HEK293 (cell line): ENCODE measurements at regions not wholly inside any gene's neighbourhood (a gene's known extent, or its start where the extent isn't known, plus 50 kb on each side); places are given as distances from the start of the nearest gene placed in this dataset.

Experiments
- MEIS1 ChIP-seq: sonication (generic); formaldehyde crosslinking; IDR thresholded peaks from 2 replicates; pipeline ENCODE4 v1.8.1; 2022; ENCODE audit warnings: missing genetic modification reagents, mild to moderate bottlenecking, borderline replicate concordance
- TCF7L2 ChIP-seq: IDR thresholded peaks from 2 replicates; pipeline ENCODE4 v1.6.1; 2011; ENCODE audit warnings: low read depth, mild to moderate bottlenecking, inconsistent platforms, low read length, moderate library complexity, borderline replicate concordance
- YY1 ChIP-seq: fragments of 450-650 bp; formaldehyde crosslinking; IDR thresholded peaks from 2 replicates; pipeline ENCODE4 v1.5.1; 2018; ENCODE audit warnings: missing biosample characterization, missing genetic modification characterization
- ZBTB1 ChIP-seq: fragments of 450-650 bp; formaldehyde crosslinking; IDR thresholded peaks from 2 replicates; pipeline ENCODE4 v1.5.1; 2016; ENCODE audit warnings: missing biosample characterization, missing genetic modification characterization
- ZNF292 ChIP-seq: fragments of 450-650 bp; formaldehyde crosslinking; IDR thresholded peaks from 2 replicates; pipeline ENCODE4 v1.5.1; 2016; ENCODE audit warnings: low read depth, missing biosample characterization, missing genetic modification characterization, borderline replicate concordance
- ZNF416 ChIP-seq: fragments of 450-650 bp; formaldehyde crosslinking; IDR thresholded peaks from 2 replicates; pipeline ENCODE4 v1.5.1; 2016; ENCODE audit warnings: missing biosample characterization, missing genetic modification characterization
- ZNF747 ChIP-seq: fragments of 450-650 bp; formaldehyde crosslinking; IDR thresholded peaks from 2 replicates; pipeline ENCODE4 v1.5.1; 2016; ENCODE audit warnings: missing biosample characterization, missing genetic modification characterization
- TF ChIP-seq, protein P1 (sequence below): fragments of 450-650 bp; formaldehyde crosslinking; IDR thresholded peaks from 2 replicates; pipeline ENCODE4 v1.5.1; 2016; ENCODE audit warnings: missing biosample characterization, missing genetic modification characterization
- TF ChIP-seq, protein P2 (sequence below): fragments of 450-650 bp; formaldehyde crosslinking; IDR thresholded peaks from 2 replicates; pipeline ENCODE4 v1.5.1; 2017; ENCODE audit warnings: missing biosample characterization, missing genetic modification characterization
- TF ChIP-seq, protein P3 (sequence below): fragments of 450-650 bp; formaldehyde crosslinking; IDR thresholded peaks from 2 replicates; pipeline ENCODE4 v1.5.1; 2017; ENCODE audit warnings: missing biosample characterization, missing genetic modification characterization

DNA sequence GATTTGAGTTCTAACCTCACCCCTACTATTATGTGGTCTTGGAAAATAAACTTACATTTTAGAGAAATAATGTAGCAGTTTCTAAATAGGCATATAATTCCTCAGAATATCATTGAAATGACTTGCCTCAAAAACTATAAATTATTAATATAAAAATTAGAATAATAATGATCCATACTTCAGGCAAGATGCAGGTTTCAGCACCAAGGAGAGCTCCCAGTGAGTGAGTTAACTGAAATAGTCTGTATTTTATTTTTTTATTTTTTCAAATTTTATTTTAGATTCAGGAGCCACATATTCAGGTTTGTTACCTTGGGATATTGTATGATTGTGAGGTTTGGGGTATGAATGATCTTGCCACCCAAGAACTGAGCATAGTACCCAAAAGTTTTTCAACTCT lies 472.2 kb upstream of the DCC start:
- TF ChIP-seq YY1, result no peak
- TF ChIP-seq, protein P1, sequence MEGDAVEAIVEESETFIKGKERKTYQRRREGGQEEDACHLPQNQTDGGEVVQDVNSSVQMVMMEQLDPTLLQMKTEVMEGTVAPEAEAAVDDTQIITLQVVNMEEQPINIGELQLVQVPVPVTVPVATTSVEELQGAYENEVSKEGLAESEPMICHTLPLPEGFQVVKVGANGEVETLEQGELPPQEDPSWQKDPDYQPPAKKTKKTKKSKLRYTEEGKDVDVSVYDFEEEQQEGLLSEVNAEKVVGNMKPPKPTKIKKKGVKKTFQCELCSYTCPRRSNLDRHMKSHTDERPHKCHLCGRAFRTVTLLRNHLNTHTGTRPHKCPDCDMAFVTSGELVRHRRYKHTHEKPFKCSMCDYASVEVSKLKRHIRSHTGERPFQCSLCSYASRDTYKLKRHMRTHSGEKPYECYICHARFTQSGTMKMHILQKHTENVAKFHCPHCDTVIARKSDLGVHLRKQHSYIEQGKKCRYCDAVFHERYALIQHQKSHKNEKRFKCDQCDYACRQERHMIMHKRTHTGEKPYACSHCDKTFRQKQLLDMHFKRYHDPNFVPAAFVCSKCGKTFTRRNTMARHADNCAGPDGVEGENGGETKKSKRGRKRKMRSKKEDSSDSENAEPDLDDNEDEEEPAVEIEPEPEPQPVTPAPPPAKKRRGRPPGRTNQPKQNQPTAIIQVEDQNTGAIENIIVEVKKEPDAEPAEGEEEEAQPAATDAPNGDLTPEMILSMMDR, result no peak
- no peak for TF ChIP-seq ZNF747 (tag by site-specific recombination)
- TF ChIP-seq, protein P2, sequence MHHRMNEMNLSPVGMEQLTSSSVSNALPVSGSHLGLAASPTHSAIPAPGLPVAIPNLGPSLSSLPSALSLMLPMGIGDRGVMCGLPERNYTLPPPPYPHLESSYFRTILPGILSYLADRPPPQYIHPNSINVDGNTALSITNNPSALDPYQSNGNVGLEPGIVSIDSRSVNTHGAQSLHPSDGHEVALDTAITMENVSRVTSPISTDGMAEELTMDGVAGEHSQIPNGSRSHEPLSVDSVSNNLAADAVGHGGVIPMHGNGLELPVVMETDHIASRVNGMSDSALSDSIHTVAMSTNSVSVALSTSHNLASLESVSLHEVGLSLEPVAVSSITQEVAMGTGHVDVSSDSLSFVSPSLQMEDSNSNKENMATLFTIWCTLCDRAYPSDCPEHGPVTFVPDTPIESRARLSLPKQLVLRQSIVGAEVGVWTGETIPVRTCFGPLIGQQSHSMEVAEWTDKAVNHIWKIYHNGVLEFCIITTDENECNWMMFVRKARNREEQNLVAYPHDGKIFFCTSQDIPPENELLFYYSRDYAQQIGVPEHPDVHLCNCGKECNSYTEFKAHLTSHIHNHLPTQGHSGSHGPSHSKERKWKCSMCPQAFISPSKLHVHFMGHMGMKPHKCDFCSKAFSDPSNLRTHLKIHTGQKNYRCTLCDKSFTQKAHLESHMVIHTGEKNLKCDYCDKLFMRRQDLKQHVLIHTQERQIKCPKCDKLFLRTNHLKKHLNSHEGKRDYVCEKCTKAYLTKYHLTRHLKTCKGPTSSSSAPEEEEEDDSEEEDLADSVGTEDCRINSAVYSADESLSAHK (tag by site-specific recombination), result no peak
- TF ChIP-seq, protein P3, sequence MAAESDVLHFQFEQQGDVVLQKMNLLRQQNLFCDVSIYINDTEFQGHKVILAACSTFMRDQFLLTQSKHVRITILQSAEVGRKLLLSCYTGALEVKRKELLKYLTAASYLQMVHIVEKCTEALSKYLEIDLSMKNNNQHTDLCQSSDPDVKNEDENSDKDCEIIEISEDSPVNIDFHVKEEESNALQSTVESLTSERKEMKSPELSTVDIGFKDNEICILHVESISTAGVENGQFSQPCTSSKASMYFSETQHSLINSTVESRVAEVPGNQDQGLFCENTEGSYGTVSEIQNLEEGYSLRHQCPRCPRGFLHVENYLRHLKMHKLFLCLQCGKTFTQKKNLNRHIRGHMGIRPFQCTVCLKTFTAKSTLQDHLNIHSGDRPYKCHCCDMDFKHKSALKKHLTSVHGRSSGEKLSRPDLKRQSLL (tag by site-specific recombination), result no peak
- no peak for TF ChIP-seq MEIS1 (CRISPR knock-in tag)
- no peak for TF ChIP-seq TCF7L2
- TF ChIP-seq ZNF416 (tag by site-specific recombination), result no peak
- no peak for TF ChIP-seq ZNF292
- no peak for TF ChIP-seq ZBTB1 (tag by site-specific recombination)
